Esophagus squamous epithelium (tissue), 4 donors: ENCODE measurements at regions not wholly inside any gene's neighbourhood (a gene's known extent, or its start where the extent isn't known, plus 50 kb on each side); places are given as distances from the start of the nearest gene placed in this dataset.

ENCODE experiments used
- CTCF ChIP-seq, 6 experiments: fragments of 450-650 bp in 4 of 6; fragments of 200-600 bp in 2 of 6; sonication (generic) in 2 of 6; IDR thresholded peaks; one replicate each; pipeline ENCODE4 v1.5.1; 2016 to 2019; ENCODE audit warnings: antibody characterized with exemption in 6 of 6, mild to moderate bottlenecking in 4 of 6, moderate library complexity in 4 of 6
- POLR2A ChIP-seq, 4 donors: fragments of 450-650 bp; IDR thresholded peaks; one replicate each; pipeline ENCODE4 v1.6.1; 2017; ENCODE audit warnings: antibody characterized with exemption in 4 of 4, mild to moderate bottlenecking in 4 of 4, moderate library complexity in 3 of 4

GRCh38 chr3:36214460-36214859, 165.8 kb upstream of the STAC start:
- TF ChIP-seq CTCF (IDR thresholded peaks at IDR 0.05) (no peak), POLR2A (IDR thresholded peaks at IDR 0.05) (no peak)
